ENCODE measurements at regions not wholly inside any gene's neighbourhood (a gene's known extent, or its start where the extent isn't known, plus 50 kb on each side); places are given as distances from the start of the nearest gene placed in this dataset.

- H3K4me3 ChIP-seq (ENCODE audit: low read depth, low read length): no peak overlapping the region
- TF ChIP-seq CTCF (IDR thresholded peaks at IDR 0.05; ENCODE audit: insufficient read depth, low read depth, low read length): no peak
- DNase-seq (ENCODE audit: low read depth): no peak
Measured at GRCh38 chr1:95180371-95180770, 53.6 kb upstream of the RWDD3 start.

GRCh38 chr1:95181096-95181495 is 52.9 kb upstream of the RWDD3 start:
- H3K4me3 ChIP-seq (ENCODE audit: low read depth, low read length): no peak overlapping the region
- DNase-seq (ENCODE audit: low read depth): no peak
- TF ChIP-seq CTCF (IDR thresholded peaks at IDR 0.05; ENCODE audit: insufficient read depth, low read depth, low read length): no peak

- TF ChIP-seq CTCF (IDR thresholded peaks at IDR 0.05; ENCODE audit: insufficient read depth, low read depth, low read length): no peak
- DNase-seq (ENCODE audit: low read depth): peak; percentile 5
- H3K4me3 ChIP-seq (ENCODE audit: low read depth, low read length): no peak overlapping the region
Measured at GRCh38 chr1:95183952-95184351, 50.1 kb upstream of the RWDD3 start.
